HEK293 (cell line): ENCODE measurements at regions not wholly inside any gene's neighbourhood (a gene's known extent, or its start where the extent isn't known, plus 50 kb on each side); places are given as distances from the start of the nearest gene placed in this dataset.
"Not testable (repeated sequence)": the region's sequence is repeated elsewhere in the genome, so short reads cannot be mapped to it uniquely, and the experiment has no call there.

Source experiments
- CTCF ChIA-PET: fragments of 350-600 bp; formaldehyde crosslinking; extraction: SDS; loops from one replicate; lab custom pipeline; 2021; ENCODE audit warnings: antibody characterized with exemption; lab: Yijun Ruan, JAX
- POLR2A ChIA-PET: fragments of 300-600 bp; formaldehyde crosslinking; extraction: SDS; loops from one replicate; lab custom pipeline; 2020; ENCODE audit warnings: antibody characterized with exemption, inconsistent platforms; lab: Yijun Ruan, JAX
- H3K27ac ChIP-seq: fragments of 200-500 bp; sonication (Bioruptor generic); 2 replicates; pipeline ENCODE4 v1.5.1; 2014; ENCODE audit warnings: low read depth, low read length, control low read depth, inconsistent platforms; ENCODE audit errors: extremely low read depth
- H3K36me3 ChIP-seq, 2 experiments: fragments of 200-500 bp in 1 of 2; sonication (Bioruptor generic) in 1 of 2; 1 replicate in 1 of 2; 2 replicates in 1 of 2; pipeline ENCODE4 v1.5.1; 2014 to 2017; ENCODE audit warnings: inconsistent platforms in 2 of 2, low read length in 2 of 2; ENCODE audit not compliant: control insufficient read depth in 2 of 2, insufficient read depth in 1 of 2
- H3K4me1 ChIP-seq: fragments of 200-500 bp; sonication (Bioruptor generic); 2 replicates; pipeline ENCODE4 v1.5.1; 2014; ENCODE audit warnings: mild to moderate bottlenecking, low read length, inconsistent platforms; ENCODE audit not compliant: control insufficient read depth, insufficient read depth
- H3K4me3 ChIP-seq: 2 replicates; pipeline ENCODE4 v1.5.1; 2011; ENCODE audit warnings: low read depth, mild to moderate bottlenecking, control low read depth, low read length, moderate library complexity
- H3K9me3 ChIP-seq: fragments of 200-500 bp; sonication (Bioruptor generic); 2 replicates; pipeline ENCODE4 v1.5.1; 2014; ENCODE audit warnings: low read depth, low read length, inconsistent platforms; ENCODE audit not compliant: control insufficient read depth, insufficient read depth
- ATF2 ChIP-seq: fragments of 450-650 bp; formaldehyde crosslinking; IDR thresholded peaks from 2 replicates; pipeline ENCODE4 v1.5.1; 2016; ENCODE audit warnings: missing biosample characterization, missing genetic modification characterization, low read depth
- HIC1 ChIP-seq: fragments of 450-650 bp; formaldehyde crosslinking; IDR thresholded peaks from 2 replicates; pipeline ENCODE4 v1.5.1; 2016; ENCODE audit warnings: missing biosample characterization, missing genetic modification characterization
- IKZF3 ChIP-seq: fragments of 450-650 bp; IDR thresholded peaks from 2 replicates; pipeline ENCODE4 v1.5.0; 2018; ENCODE audit warnings: missing biosample characterization, mild to moderate bottlenecking, missing genetic modification characterization, moderate library complexity
- KLF1 ChIP-seq: fragments of 450-650 bp; formaldehyde crosslinking; IDR thresholded peaks from 2 replicates; pipeline ENCODE4 v1.5.1; 2016; ENCODE audit warnings: missing biosample characterization, missing genetic modification characterization
- KLF16 ChIP-seq: fragments of 450-650 bp; formaldehyde crosslinking; IDR thresholded peaks from 2 replicates; pipeline ENCODE4 v1.5.1; 2017; ENCODE audit warnings: missing biosample characterization, missing genetic modification characterization
- KLF17 ChIP-seq: fragments of 450-650 bp; formaldehyde crosslinking; IDR thresholded peaks from 2 replicates; pipeline ENCODE4 v1.5.1; 2016; ENCODE audit warnings: missing biosample characterization, missing genetic modification characterization
- KLF8 ChIP-seq: fragments of 450-650 bp; formaldehyde crosslinking; IDR thresholded peaks from 2 replicates; pipeline ENCODE4 v1.5.1; 2016; ENCODE audit warnings: missing biosample characterization, missing genetic modification characterization
- SALL2 ChIP-seq: fragments of 450-650 bp; formaldehyde crosslinking; IDR thresholded peaks from 2 replicates; pipeline ENCODE4 v1.5.0; 2017; ENCODE audit warnings: missing biosample characterization, mild to moderate bottlenecking, missing genetic modification characterization, borderline replicate concordance
- SP2 ChIP-seq: fragments of 450-650 bp; formaldehyde crosslinking; IDR thresholded peaks from 2 replicates; pipeline ENCODE4 v1.5.1; 2016; ENCODE audit warnings: missing biosample characterization, missing genetic modification characterization
- TRIM28 ChIP-seq: IDR thresholded peaks from 2 replicates; pipeline ENCODE4 v1.6.1; 2011; ENCODE audit warnings: low read length, control low read depth, borderline replicate concordance
- YY1 ChIP-seq: fragments of 450-650 bp; formaldehyde crosslinking; IDR thresholded peaks from 2 replicates; pipeline ENCODE4 v1.5.1; 2018; ENCODE audit warnings: missing biosample characterization, missing genetic modification characterization
- ZFP41 ChIP-seq: fragments of 450-650 bp; formaldehyde crosslinking; IDR thresholded peaks from 2 replicates; pipeline ENCODE4 v1.5.1; 2016; ENCODE audit warnings: missing biosample characterization, missing genetic modification characterization, borderline replicate concordance
- ZNF16 ChIP-seq: fragments of 450-650 bp; formaldehyde crosslinking; IDR thresholded peaks from 2 replicates; pipeline ENCODE4 v1.5.1; 2016; ENCODE audit warnings: low read depth, missing biosample characterization, missing genetic modification characterization
- ZNF223 ChIP-seq: fragments of 450-650 bp; formaldehyde crosslinking; IDR thresholded peaks from 2 replicates; pipeline ENCODE4 v1.5.1; 2016; ENCODE audit warnings: missing biosample characterization, missing genetic modification characterization
- ZNF24 ChIP-seq: fragments of 450-650 bp; formaldehyde crosslinking; IDR thresholded peaks from 2 replicates; pipeline ENCODE4 v1.5.1; 2016; ENCODE audit warnings: missing biosample characterization, missing genetic modification characterization
- ZNF302 ChIP-seq: fragments of 450-650 bp; formaldehyde crosslinking; IDR thresholded peaks from 2 replicates; pipeline ENCODE4 v1.5.1; 2016; ENCODE audit warnings: missing biosample characterization, missing genetic modification characterization, low read depth
- ZNF350 ChIP-seq: fragments of 450-650 bp; formaldehyde crosslinking; IDR thresholded peaks from 2 replicates; pipeline ENCODE4 v1.5.0; 2017; ENCODE audit warnings: missing biosample characterization, mild to moderate bottlenecking, missing genetic modification characterization
- ZNF366 ChIP-seq: fragments of 450-650 bp; formaldehyde crosslinking; conservative IDR thresholded peaks from 2 replicates; pipeline ENCODE4 v1.5.1; 2016; ENCODE audit warnings: missing biosample characterization, missing genetic modification characterization
- ZNF391 ChIP-seq: fragments of 450-650 bp; formaldehyde crosslinking; IDR thresholded peaks from 2 replicates; pipeline ENCODE4 v1.5.1; 2016; ENCODE audit warnings: low read depth, missing biosample characterization, missing genetic modification characterization, borderline replicate concordance
- ZNF423 ChIP-seq: fragments of 450-650 bp; formaldehyde crosslinking; IDR thresholded peaks from 2 replicates; pipeline ENCODE4 v1.5.1; 2016; ENCODE audit warnings: missing biosample characterization, missing genetic modification characterization
- ZNF513 ChIP-seq: fragments of 450-650 bp; IDR thresholded peaks from 2 replicates; pipeline ENCODE4 v1.5.1; 2018; ENCODE audit warnings: missing biosample characterization, missing genetic modification characterization
- ZNF521 ChIP-seq: fragments of 450-650 bp; formaldehyde crosslinking; IDR thresholded peaks from 2 replicates; pipeline ENCODE4 v1.5.1; 2017; ENCODE audit warnings: missing biosample characterization, mild to moderate bottlenecking, missing genetic modification characterization
- ZNF549 ChIP-seq: fragments of 450-650 bp; IDR thresholded peaks from 2 replicates; pipeline ENCODE4 v1.5.1; 2018; ENCODE audit warnings: missing biosample characterization, missing genetic modification characterization, mild to moderate bottlenecking, inconsistent platforms, moderate library complexity
- ZNF558 ChIP-seq: fragments of 450-650 bp; formaldehyde crosslinking; IDR thresholded peaks from 2 replicates; pipeline ENCODE4 v1.5.1; 2016; ENCODE audit warnings: missing biosample characterization, missing genetic modification characterization
- ZNF560 ChIP-seq: fragments of 450-650 bp; formaldehyde crosslinking; IDR thresholded peaks from 2 replicates; pipeline ENCODE4 v1.5.1; 2017; ENCODE audit warnings: missing biosample characterization, missing genetic modification characterization, borderline replicate concordance
- ZNF629 ChIP-seq: fragments of 450-650 bp; formaldehyde crosslinking; IDR thresholded peaks from 2 replicates; pipeline ENCODE4 v1.5.1; 2017; ENCODE audit warnings: missing biosample characterization, missing genetic modification characterization
- ZNF654 ChIP-seq: fragments of 450-650 bp; formaldehyde crosslinking; IDR thresholded peaks from 2 replicates; pipeline ENCODE4 v1.5.1; 2016; ENCODE audit warnings: low read depth, missing biosample characterization, missing genetic modification characterization
- ZNF843 ChIP-seq: fragments of 450-650 bp; formaldehyde crosslinking; IDR thresholded peaks from 2 replicates; pipeline ENCODE4 v1.5.1; 2016; ENCODE audit warnings: missing biosample characterization, missing genetic modification characterization

GRCh38 chr5:162607879-162608278 lies 540.3 kb downstream of the GABRG2 start:
- ChIA-PET CTCF (interaction anchor here (0.5 to 1.2 kb wide), 5 partner anchors 8 to 30 kb away, joined by 3 to 4 read pairs (median 3); no protein-coding TSS in a partner anchor), POLR2A (no interaction called here)

GRCh38 chr5:162621726-162622263 lies 554.2 kb downstream of the GABRG2 start:
- H3K27ac ChIP-seq, H3K36me3 ChIP-seq, H3K4me3 ChIP-seq, H3K9me3 ChIP-seq, POLR2A ChIA-PET, CTCF ChIA-PET, H3K4me1 ChIP-seq: not testable (repeated sequence)

More at GRCh38 chr5:162607879-162608278, 540.3 kb downstream of the GABRG2 start:
- Histone ChIP-seq H3K36me3 (no peaks in the 10 kb centered on the region), H3K27ac (no peak overlapping the region), H3K4me1 (no peaks in the 10 kb centered on the region), H3K9me3 (no peaks in the 10 kb centered on the region), H3K4me3 (no peak overlapping the region)
- TF ChIP-seq HIC1: no peak
- no peak for TF ChIP-seq ZNF223 (tag by site-specific recombination)
- TF ChIP-seq YY1: no peak
- TF ChIP-seq ZNF560 (tag by site-specific recombination): no peak
- TF ChIP-seq ZNF513: no peak
- TF ChIP-seq ZNF423 (tag by site-specific recombination): no peak
- TF ChIP-seq ZNF629 (tag by site-specific recombination): no peak
- no peak for TF ChIP-seq ZNF654 (tag by site-specific recombination)
- TF ChIP-seq TRIM28: no peak
- TF ChIP-seq KLF1 (tag by site-specific recombination): no peak
- no peak for TF ChIP-seq ZNF521 (tag by site-specific recombination)
- no peak for TF ChIP-seq SP2 (tag by site-specific recombination)
- TF ChIP-seq IKZF3 (tag by site-specific recombination): no peak
- TF ChIP-seq KLF17 (tag by site-specific recombination): no peak
- no peak for TF ChIP-seq ZNF549 (tag by site-specific recombination)
- no peak for TF ChIP-seq ZNF391 (tag by site-specific recombination)
- no peak for TF ChIP-seq ZNF366 (tag by site-specific recombination)
- no peak for TF ChIP-seq ZNF302 (tag by site-specific recombination)
- TF ChIP-seq ZNF24 (tag by site-specific recombination): no peak

GRCh38 chr5:162624110-162624509 lies 556.5 kb downstream of the GABRG2 start:
- no peaks in the 10 kb centered on the region for H3K4me1 ChIP-seq
- no peaks in the 10 kb centered on the region for H3K36me3 ChIP-seq
- H3K9me3 ChIP-seq: no peaks in the 10 kb centered on the region
- H3K4me3 ChIP-seq: no peak overlapping the region
- CTCF ChIA-PET: interaction anchor here (0.6 to 1.0 kb wide), 2 partner anchors 16 to 700 kb away, joined by 3 read pairs; no protein-coding TSS in a partner anchor
- no peak overlapping the region for H3K27ac ChIP-seq
- POLR2A ChIA-PET: no interaction called here
- TF ChIP-seq KLF8 (tag by site-specific recombination) (no peak), ZNF16 (tag by site-specific recombination) (no peak), SALL2 (tag by site-specific recombination) (no peak), ATF2 (tag by site-specific recombination) (no peak), ZNF843 (tag by site-specific recombination) (no peak), ZFP41 (tag by site-specific recombination) (no peak), ZNF654 (tag by site-specific recombination) (no peak), ZNF558 (no peak), ZNF350 (tag by site-specific recombination) (no peak), KLF16 (tag by site-specific recombination) (no peak)
